ENCODE measurements at regions not wholly inside any gene's neighbourhood (a gene's known extent, or its start where the extent isn't known, plus 50 kb on each side); places are given as distances from the start of the nearest gene placed in this dataset.

- H3K4me3 ChIP-seq (ENCODE audit: low read length in 3 of 3), result no peak overlapping the region
- no peaks in the 10 kb centered on the region for H3K27me3 ChIP-seq (ENCODE audit: control insufficient read depth in 3 of 3, insufficient read depth in 3 of 3, low read length in 3 of 3)
- H3K9ac ChIP-seq (ENCODE audit: low read depth in 1 of 3, low read length in 3 of 3), result no peak overlapping the region
- no peaks in the 10 kb centered on the region for H3K36me3 ChIP-seq (ENCODE audit: control insufficient read depth in 3 of 3, insufficient read depth in 3 of 3, low read length in 3 of 3)
- no peaks in the 10 kb centered on the region for H3K9me3 ChIP-seq (ENCODE audit: control insufficient read depth in 3 of 3, low read length in 3 of 3)
- no peak overlapping the region for H3K27ac ChIP-seq (ENCODE audit: low read depth, low read length)
- H3K4me1 ChIP-seq (ENCODE audit: control insufficient read depth in 3 of 3, insufficient read depth in 3 of 3, low read length in 3 of 3), result peaks cover 0 to 4% (median 2%) of the 10 kb centered on the region in 3 donors
Measured at GRCh38 chr7:80082213-80082612, 52.4 kb upstream of the GNAI1 start.

GRCh38 chr7:80078886-80079285 lies 55.7 kb upstream of the GNAI1 start:
- Histone ChIP-seq H3K27ac (ENCODE audit: low read depth, low read length) (no peak overlapping the region), H3K9me3 (ENCODE audit: control insufficient read depth in 3 of 3, low read length in 3 of 3) (no peaks in the 10 kb centered on the region), H3K4me3 (ENCODE audit: low read length in 3 of 3) (no peak overlapping the region), H3K27me3 (ENCODE audit: control insufficient read depth in 3 of 3, insufficient read depth in 3 of 3, low read length in 3 of 3) (no peaks in the 10 kb centered on the region), H3K9ac (ENCODE audit: low read depth in 1 of 3, low read length in 3 of 3) (no peak overlapping the region), H3K36me3 (ENCODE audit: control insufficient read depth in 3 of 3, insufficient read depth in 3 of 3, low read length in 3 of 3) (no peaks in the 10 kb centered on the region), H3K4me1 (ENCODE audit: control insufficient read depth in 3 of 3, insufficient read depth in 3 of 3, low read length in 3 of 3) (peaks cover 0 to 4% (median 0%) of the 10 kb centered on the region in 3 donors)

- H3K4me1 ChIP-seq (ENCODE audit: control insufficient read depth in 3 of 3, insufficient read depth in 3 of 3, low read length in 3 of 3), result peaks cover 0 to 4% (median 0%) of the 10 kb centered on the region in 3 donors
- no peaks in the 10 kb centered on the region for H3K9me3 ChIP-seq (ENCODE audit: control insufficient read depth in 3 of 3, low read length in 3 of 3)
- peak overlapping the region; percentile 33 to 55 (median 46) for H3K4me3 ChIP-seq (ENCODE audit: low read length in 3 of 3)
- H3K36me3 ChIP-seq (ENCODE audit: control insufficient read depth in 3 of 3, insufficient read depth in 3 of 3, low read length in 3 of 3), result no peaks in the 10 kb centered on the region
- H3K27ac ChIP-seq (ENCODE audit: low read depth, low read length), result no peak overlapping the region
- no peaks in the 10 kb centered on the region for H3K27me3 ChIP-seq (ENCODE audit: control insufficient read depth in 3 of 3, insufficient read depth in 3 of 3, low read length in 3 of 3)
- H3K9ac ChIP-seq (ENCODE audit: low read depth in 1 of 3, low read length in 3 of 3), result no peak overlapping the region
Measured at GRCh38 chr7:80078159-80078731, 56.4 kb upstream of the GNAI1 start.

- no peak overlapping the region for H3K9ac ChIP-seq (ENCODE audit: low read depth in 1 of 3, low read length in 3 of 3)
- no peak overlapping the region for H3K4me3 ChIP-seq (ENCODE audit: low read length in 3 of 3)
- H3K36me3 ChIP-seq (ENCODE audit: control insufficient read depth in 3 of 3, insufficient read depth in 3 of 3, low read length in 3 of 3), result no peaks in the 10 kb centered on the region
- H3K4me1 ChIP-seq (ENCODE audit: control insufficient read depth in 3 of 3, insufficient read depth in 3 of 3, low read length in 3 of 3), result peaks cover 0 to 4% (median 0%) of the 10 kb centered on the region in 3 donors
- H3K27ac ChIP-seq (ENCODE audit: low read depth, low read length), result no peak overlapping the region
- no peaks in the 10 kb centered on the region for H3K9me3 ChIP-seq (ENCODE audit: control insufficient read depth in 3 of 3, low read length in 3 of 3)
- no peaks in the 10 kb centered on the region for H3K27me3 ChIP-seq (ENCODE audit: control insufficient read depth in 3 of 3, insufficient read depth in 3 of 3, low read length in 3 of 3)
Measured at GRCh38 chr7:80070391-80070790, 64.2 kb upstream of the GNAI1 start.

- no peak overlapping the region for H3K9ac ChIP-seq (ENCODE audit: low read depth in 1 of 3, low read length in 3 of 3)
- H3K9me3 ChIP-seq (ENCODE audit: control insufficient read depth in 3 of 3, low read length in 3 of 3), result no peaks in the 10 kb centered on the region
- H3K36me3 ChIP-seq (ENCODE audit: control insufficient read depth in 3 of 3, insufficient read depth in 3 of 3, low read length in 3 of 3), result no peaks in the 10 kb centered on the region
- peaks cover 0 to 4% (median 0%) of the 10 kb centered on the region in 3 donors for H3K4me1 ChIP-seq (ENCODE audit: control insufficient read depth in 3 of 3, insufficient read depth in 3 of 3, low read length in 3 of 3)
- H3K27me3 ChIP-seq (ENCODE audit: control insufficient read depth in 3 of 3, insufficient read depth in 3 of 3, low read length in 3 of 3), result no peaks in the 10 kb centered on the region
- no peak overlapping the region for H3K4me3 ChIP-seq (ENCODE audit: low read length in 3 of 3)
- H3K27ac ChIP-seq (ENCODE audit: low read depth, low read length), result no peak overlapping the region
Measured at GRCh38 chr7:80066639-80067038, 68.0 kb upstream of the GNAI1 start.

- H3K4me1 ChIP-seq (ENCODE audit: control insufficient read depth in 3 of 3, insufficient read depth in 3 of 3, low read length in 3 of 3), result no peaks in the 10 kb centered on the region
- H3K9me3 ChIP-seq (ENCODE audit: control insufficient read depth in 3 of 3, low read length in 3 of 3), result no peaks in the 10 kb centered on the region
- no peak overlapping the region for H3K4me3 ChIP-seq (ENCODE audit: low read length in 3 of 3)
- no peaks in the 10 kb centered on the region for H3K36me3 ChIP-seq (ENCODE audit: control insufficient read depth in 3 of 3, insufficient read depth in 3 of 3, low read length in 3 of 3)
- H3K27me3 ChIP-seq (ENCODE audit: control insufficient read depth in 3 of 3, insufficient read depth in 3 of 3, low read length in 3 of 3), result no peaks in the 10 kb centered on the region
- no peak overlapping the region for H3K27ac ChIP-seq (ENCODE audit: low read depth, low read length)
- H3K9ac ChIP-seq (ENCODE audit: low read depth in 1 of 3, low read length in 3 of 3), result no peak overlapping the region
Measured at GRCh38 chr7:80063834-80064233, 70.8 kb upstream of the GNAI1 start.

- Histone ChIP-seq H3K4me1 (ENCODE audit: control insufficient read depth in 3 of 3, insufficient read depth in 3 of 3, low read length in 3 of 3) (no peaks in the 10 kb centered on the region), H3K27ac (ENCODE audit: low read depth, low read length) (no peak overlapping the region), H3K9me3 (ENCODE audit: control insufficient read depth in 3 of 3, low read length in 3 of 3) (no peaks in the 10 kb centered on the region), H3K36me3 (ENCODE audit: control insufficient read depth in 3 of 3, insufficient read depth in 3 of 3, low read length in 3 of 3) (no peaks in the 10 kb centered on the region), H3K27me3 (ENCODE audit: control insufficient read depth in 3 of 3, insufficient read depth in 3 of 3, low read length in 3 of 3) (no peaks in the 10 kb centered on the region), H3K4me3 (ENCODE audit: low read length in 3 of 3) (no peak overlapping the region), H3K9ac (ENCODE audit: low read depth in 1 of 3, low read length in 3 of 3) (no peak overlapping the region)
Measured at GRCh38 chr7:80060218-80060806, 74.3 kb upstream of the GNAI1 start.

- no peak overlapping the region for H3K27ac ChIP-seq (ENCODE audit: low read depth, low read length)
- no peaks in the 10 kb centered on the region for H3K36me3 ChIP-seq (ENCODE audit: control insufficient read depth in 3 of 3, insufficient read depth in 3 of 3, low read length in 3 of 3)
- no peak overlapping the region for H3K9ac ChIP-seq (ENCODE audit: low read depth in 1 of 3, low read length in 3 of 3)
- H3K27me3 ChIP-seq (ENCODE audit: control insufficient read depth in 3 of 3, insufficient read depth in 3 of 3, low read length in 3 of 3), result no peaks in the 10 kb centered on the region
- no peaks in the 10 kb centered on the region for H3K9me3 ChIP-seq (ENCODE audit: control insufficient read depth in 3 of 3, low read length in 3 of 3)
- H3K4me3 ChIP-seq (ENCODE audit: low read length in 3 of 3), result no peak overlapping the region
- no peaks in the 10 kb centered on the region for H3K4me1 ChIP-seq (ENCODE audit: control insufficient read depth in 3 of 3, insufficient read depth in 3 of 3, low read length in 3 of 3)
Measured at GRCh38 chr7:80057488-80057887, 77.1 kb upstream of the GNAI1 start.

GRCh38 chr7:80054356-80054755 lies 80.3 kb upstream of the GNAI1 start:
- no peaks in the 10 kb centered on the region for H3K36me3 ChIP-seq (ENCODE audit: control insufficient read depth in 3 of 3, insufficient read depth in 3 of 3, low read length in 3 of 3)
- H3K4me1 ChIP-seq (ENCODE audit: control insufficient read depth in 3 of 3, insufficient read depth in 3 of 3, low read length in 3 of 3), result no peaks in the 10 kb centered on the region
- H3K27me3 ChIP-seq (ENCODE audit: control insufficient read depth in 3 of 3, insufficient read depth in 3 of 3, low read length in 3 of 3), result no peaks in the 10 kb centered on the region
- H3K4me3 ChIP-seq (ENCODE audit: low read length in 3 of 3), result no peak overlapping the region
- H3K9me3 ChIP-seq (ENCODE audit: control insufficient read depth in 3 of 3, low read length in 3 of 3), result no peaks in the 10 kb centered on the region
- H3K27ac ChIP-seq (ENCODE audit: low read depth, low read length), result no peak overlapping the region
- H3K9ac ChIP-seq (ENCODE audit: low read depth in 1 of 3, low read length in 3 of 3), result no peak overlapping the region

- no peak overlapping the region for H3K4me3 ChIP-seq (ENCODE audit: low read length in 3 of 3)
- H3K9me3 ChIP-seq (ENCODE audit: control insufficient read depth in 3 of 3, low read length in 3 of 3), result no peaks in the 10 kb centered on the region
- H3K9ac ChIP-seq (ENCODE audit: low read depth in 1 of 3, low read length in 3 of 3), result no peak overlapping the region
- H3K27me3 ChIP-seq (ENCODE audit: control insufficient read depth in 3 of 3, insufficient read depth in 3 of 3, low read length in 3 of 3), result no peaks in the 10 kb centered on the region
- H3K27ac ChIP-seq (ENCODE audit: low read depth, low read length), result no peak overlapping the region
- H3K36me3 ChIP-seq (ENCODE audit: control insufficient read depth in 3 of 3, insufficient read depth in 3 of 3, low read length in 3 of 3), result no peaks in the 10 kb centered on the region
- H3K4me1 ChIP-seq (ENCODE audit: control insufficient read depth in 3 of 3, insufficient read depth in 3 of 3, low read length in 3 of 3), result no peaks in the 10 kb centered on the region
Measured at GRCh38 chr7:80053124-80053523, 81.5 kb upstream of the GNAI1 start.

Measured in skeletal muscle tissue (tissue), 3 donors.